Effector memory CD4-positive, alpha-beta T cell (primary cell): ENCODE measurements at regions not wholly inside any gene's neighbourhood (a gene's known extent, or its start where the extent isn't known, plus 50 kb on each side); places are given as distances from the start of the nearest gene placed in this dataset.

ENCODE experiments used
- DNase-seq, 3 donors: peaks; one replicate each; pipeline ENCODE4 v3.0.0-alpha.2; 2020
- H3K27ac ChIP-seq: 2 replicates; pipeline ENCODE4 v1.7.0; 2013; ENCODE audit warnings: mild to moderate bottlenecking, low read length, moderate library complexity; ENCODE audit not compliant: insufficient read depth, poor library complexity, severe bottlenecking
- H3K27me3 ChIP-seq: replicated peaks from 2 replicates; pipeline ENCODE4 v1.7.0; 2013; ENCODE audit warnings: mild to moderate bottlenecking, low read length; ENCODE audit not compliant: insufficient read depth, control insufficient read depth, poor library complexity, severe bottlenecking
- H3K36me3 ChIP-seq: 2 replicates; pipeline ENCODE4 v1.7.0; 2013; ENCODE audit warnings: mild to moderate bottlenecking, low read length, moderate library complexity; ENCODE audit not compliant: control insufficient read depth, insufficient read depth
- H3K4me1 ChIP-seq: 2 replicates; pipeline ENCODE4 v1.7.0; 2013; ENCODE audit warnings: low read length, mild to moderate bottlenecking; ENCODE audit not compliant: control insufficient read depth, insufficient read depth, poor library complexity, severe bottlenecking
- H3K4me3 ChIP-seq: 2 replicates; pipeline ENCODE4 v1.7.0; 2013; ENCODE audit warnings: low read length, low read depth, mild to moderate bottlenecking; ENCODE audit not compliant: insufficient read depth, poor library complexity, severe bottlenecking
- H3K9me3 ChIP-seq: 2 replicates; pipeline ENCODE4 v1.7.0; 2013; ENCODE audit warnings: mild to moderate bottlenecking, low read length, moderate library complexity; ENCODE audit not compliant: control insufficient read depth

DNA sequence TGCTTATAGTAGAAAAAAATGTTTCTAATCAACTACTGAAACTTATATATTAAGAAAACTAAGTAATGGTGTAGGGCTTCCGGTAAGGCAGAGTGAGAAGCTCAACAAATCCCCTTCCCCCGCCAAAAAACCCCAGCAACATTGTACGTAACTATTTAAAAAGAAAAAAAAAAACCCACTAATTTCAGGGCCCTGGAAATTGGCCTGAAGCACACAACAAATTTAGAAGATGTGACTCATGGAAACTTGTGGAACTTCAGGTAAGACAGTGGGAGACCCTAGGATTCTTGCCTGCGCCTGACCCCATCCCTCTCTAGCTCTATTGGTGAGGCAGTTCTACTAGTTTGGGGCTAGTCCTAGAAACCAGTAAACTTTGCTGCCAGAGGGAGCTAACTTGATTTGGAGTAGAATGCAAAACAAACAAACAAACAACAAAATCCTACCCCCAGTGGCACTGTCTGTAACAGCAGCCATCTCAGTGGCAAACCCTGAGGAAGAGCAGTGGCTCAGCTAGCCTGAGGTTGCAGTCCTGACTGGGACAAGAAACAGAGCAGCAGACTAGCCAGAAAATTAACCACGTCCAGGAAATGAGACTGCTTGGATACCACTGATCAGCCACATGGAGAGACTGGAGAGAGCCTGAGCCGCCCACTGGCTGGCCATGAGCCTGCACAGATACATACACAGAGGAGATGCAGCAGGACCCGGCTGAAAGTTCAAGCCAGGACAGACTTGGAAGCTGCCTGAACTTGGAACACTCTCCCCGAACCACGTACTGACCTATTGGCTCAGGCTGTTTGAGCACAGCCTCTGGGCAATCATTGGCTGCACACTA is 135.1 kb downstream of the TBXT start:
- H3K27ac ChIP-seq: no peak overlapping the region
- H3K9me3 ChIP-seq: no peaks in the 10 kb centered on the region
- no peaks in the 10 kb centered on the region for H3K36me3 ChIP-seq
- no peaks in the 10 kb centered on the region for H3K27me3 ChIP-seq
- no peak for DNase-seq
- no peaks in the 10 kb centered on the region for H3K4me1 ChIP-seq
- no peak overlapping the region for H3K4me3 ChIP-seq

DNA sequence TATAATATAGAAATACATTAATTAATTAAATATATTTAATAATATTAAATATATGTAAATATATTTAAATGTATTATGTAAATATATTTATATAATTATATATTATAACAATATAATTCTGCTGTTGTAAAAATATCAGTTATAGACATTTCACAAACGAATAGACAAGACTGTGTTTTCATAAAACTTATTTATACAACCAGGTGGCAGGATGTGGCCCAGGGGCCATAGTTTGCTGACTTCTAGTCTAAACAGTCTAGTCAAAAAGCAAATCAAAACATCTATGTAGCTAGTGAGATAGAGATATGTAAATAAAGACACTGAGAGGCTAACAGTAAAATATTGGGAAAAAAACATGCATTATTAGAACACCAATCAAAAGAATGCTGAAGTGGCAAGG is 136.4 kb downstream of the TBXT start:
- H3K27me3 ChIP-seq: no peaks in the 10 kb centered on the region
- no peak for DNase-seq
- H3K4me3 ChIP-seq: no peak overlapping the region
- no peaks in the 10 kb centered on the region for H3K36me3 ChIP-seq
- H3K9me3 ChIP-seq: no peaks in the 10 kb centered on the region
- no peaks in the 10 kb centered on the region for H3K4me1 ChIP-seq
- no peak overlapping the region for H3K27ac ChIP-seq

DNA sequence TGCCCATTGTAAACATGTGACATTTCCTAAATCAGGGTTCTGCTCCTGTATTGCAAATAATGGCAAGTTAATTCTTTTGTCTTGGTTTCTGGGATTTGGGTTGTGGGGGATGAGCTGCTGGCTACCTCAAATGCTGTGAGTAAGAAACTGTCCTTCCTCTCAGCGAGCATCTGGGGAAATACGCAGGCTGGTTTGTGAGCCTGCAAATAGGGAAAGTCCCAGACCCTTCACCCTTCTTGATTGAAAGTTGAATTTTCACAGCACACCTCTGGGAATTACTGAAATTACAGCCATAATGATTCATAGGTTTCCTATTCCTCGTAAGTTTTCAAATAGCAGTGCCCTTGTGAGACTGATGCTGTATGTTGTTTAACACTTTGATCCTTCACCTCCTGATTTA is 138.1 kb downstream of the TBXT start:
- no peaks in the 10 kb centered on the region for H3K4me1 ChIP-seq
- no peaks in the 10 kb centered on the region for H3K27me3 ChIP-seq
- H3K4me3 ChIP-seq: no peak overlapping the region
- no peak for DNase-seq
- H3K27ac ChIP-seq: no peak overlapping the region
- H3K36me3 ChIP-seq: no peaks in the 10 kb centered on the region
- H3K9me3 ChIP-seq: no peaks in the 10 kb centered on the region

DNA sequence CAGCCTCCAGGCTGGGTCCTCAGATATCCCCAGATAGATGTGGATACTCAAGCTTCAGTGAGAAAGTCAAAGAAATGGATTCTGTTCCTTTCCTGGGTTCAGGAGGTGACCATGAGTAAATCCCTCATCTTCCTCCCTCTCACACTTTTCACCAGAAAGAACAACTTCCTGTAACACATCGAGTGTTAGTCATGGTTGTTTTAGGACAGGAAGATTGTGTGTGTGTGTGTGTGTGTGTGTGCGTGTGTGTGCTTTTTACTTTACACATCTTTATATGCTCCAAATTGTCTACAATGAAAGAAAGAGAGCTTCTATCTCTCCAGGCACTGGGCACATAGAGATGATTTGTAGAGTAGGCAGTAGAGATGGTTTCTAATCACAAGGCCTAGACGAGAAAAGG is 139.9 kb downstream of the TBXT start:
- H3K27ac ChIP-seq: no peak overlapping the region
- no peak for DNase-seq

DNA sequence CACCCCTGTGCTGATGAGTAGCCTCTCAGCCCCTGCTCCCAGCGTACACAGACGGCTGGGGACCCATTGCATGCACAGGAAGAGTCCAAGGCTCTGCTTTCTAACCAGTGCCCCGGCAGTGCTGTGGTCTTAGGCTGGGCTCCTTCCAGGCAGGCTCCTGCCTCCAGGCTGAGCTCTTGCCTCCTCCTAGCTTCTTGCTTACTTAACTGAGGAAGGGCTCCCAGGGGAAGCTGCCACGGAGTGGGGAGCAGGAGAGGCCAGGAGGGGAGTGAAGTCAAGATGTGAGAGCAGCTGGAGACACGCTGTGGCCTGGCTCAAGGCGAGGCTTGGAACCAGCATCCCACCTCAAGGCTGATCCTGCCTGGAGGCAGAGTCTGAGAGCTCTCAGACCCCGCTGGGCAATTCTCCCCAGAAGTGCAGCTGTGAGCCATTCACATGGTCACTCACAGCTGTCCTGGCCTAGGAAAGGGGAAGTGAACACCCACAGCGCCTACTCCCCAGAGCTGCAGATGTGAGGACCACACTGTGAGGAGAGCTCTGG is 141.0 kb downstream of the TBXT start:
- H3K27me3 ChIP-seq: no peaks in the 10 kb centered on the region
- no peaks in the 10 kb centered on the region for H3K4me1 ChIP-seq
- no peak overlapping the region for H3K27ac ChIP-seq
- no peaks in the 10 kb centered on the region for H3K9me3 ChIP-seq
- no peaks in the 10 kb centered on the region for H3K36me3 ChIP-seq
- DNase-seq: no peak
- no peak overlapping the region for H3K4me3 ChIP-seq

More for the DNA sequence above, 139.9 kb downstream of the TBXT start:
- Histone ChIP-seq H3K9me3 (no peaks in the 10 kb centered on the region), H3K27me3 (no peaks in the 10 kb centered on the region), H3K4me3 (no peak overlapping the region), H3K36me3 (no peaks in the 10 kb centered on the region), H3K4me1 (no peaks in the 10 kb centered on the region)

DNA sequence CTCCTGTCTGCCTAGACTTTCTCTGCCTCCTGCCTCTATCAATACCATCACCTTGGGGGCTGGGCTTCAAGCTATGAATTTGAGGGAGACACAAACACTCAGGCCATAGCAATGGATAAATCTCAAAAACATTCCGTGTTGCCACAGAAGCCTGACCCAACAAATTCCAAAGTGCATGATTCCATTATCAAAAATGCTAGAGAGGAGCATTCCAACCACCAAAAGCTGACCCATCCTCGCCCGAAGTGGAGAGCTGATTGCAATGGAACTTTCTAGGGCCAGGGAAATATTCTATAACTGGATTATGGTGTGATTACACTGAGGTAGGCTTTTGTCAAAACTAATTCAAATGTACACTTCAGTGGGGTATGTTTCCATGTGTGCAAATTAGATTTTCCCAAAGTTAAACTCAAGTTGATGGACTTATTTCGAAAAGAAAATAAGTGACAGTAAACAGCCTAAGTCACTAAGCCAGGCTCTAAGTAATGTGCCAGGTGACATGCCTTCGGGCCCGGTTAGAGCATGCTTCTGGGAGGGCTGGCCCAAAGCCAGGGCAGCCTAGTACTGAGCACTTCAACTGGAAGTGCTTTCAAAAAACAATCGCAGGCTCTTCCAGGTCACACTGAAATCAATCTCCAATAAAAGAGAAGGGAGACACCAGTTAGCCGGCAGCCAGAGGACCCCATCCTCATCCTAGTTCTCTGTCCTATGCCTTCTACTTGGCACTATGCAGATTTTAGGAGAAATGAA is 142.3 kb downstream of the TBXT start:
- H3K4me3 ChIP-seq: no peak overlapping the region
- no peaks in the 10 kb centered on the region for H3K4me1 ChIP-seq
- H3K27me3 ChIP-seq: no peaks in the 10 kb centered on the region
- no peak overlapping the region for H3K27ac ChIP-seq
- H3K9me3 ChIP-seq: no peaks in the 10 kb centered on the region
- no peak for DNase-seq
- H3K36me3 ChIP-seq: no peaks in the 10 kb centered on the region

DNA sequence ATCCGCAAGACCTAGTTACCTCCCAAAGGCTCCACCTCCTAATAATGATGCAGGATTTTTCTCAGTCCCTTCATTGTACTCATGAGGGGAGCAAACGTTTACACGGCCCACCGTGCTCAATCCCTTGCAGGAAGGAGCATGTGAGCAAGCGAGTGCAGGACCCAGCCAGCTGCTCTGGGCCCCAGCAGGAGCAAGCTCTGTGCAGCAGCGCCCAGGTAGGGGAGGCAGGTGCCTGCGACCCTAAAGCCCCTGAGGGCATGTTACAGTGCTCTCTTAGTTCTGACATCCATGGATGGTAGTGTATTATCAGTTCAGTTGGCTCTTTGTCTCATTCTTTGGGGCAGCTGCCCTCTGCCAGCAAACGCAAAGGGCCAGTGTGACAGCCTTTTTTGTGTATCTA is 143.4 kb downstream of the TBXT start:
- Histone ChIP-seq H3K36me3 (no peaks in the 10 kb centered on the region), H3K9me3 (no peaks in the 10 kb centered on the region)

DNA sequence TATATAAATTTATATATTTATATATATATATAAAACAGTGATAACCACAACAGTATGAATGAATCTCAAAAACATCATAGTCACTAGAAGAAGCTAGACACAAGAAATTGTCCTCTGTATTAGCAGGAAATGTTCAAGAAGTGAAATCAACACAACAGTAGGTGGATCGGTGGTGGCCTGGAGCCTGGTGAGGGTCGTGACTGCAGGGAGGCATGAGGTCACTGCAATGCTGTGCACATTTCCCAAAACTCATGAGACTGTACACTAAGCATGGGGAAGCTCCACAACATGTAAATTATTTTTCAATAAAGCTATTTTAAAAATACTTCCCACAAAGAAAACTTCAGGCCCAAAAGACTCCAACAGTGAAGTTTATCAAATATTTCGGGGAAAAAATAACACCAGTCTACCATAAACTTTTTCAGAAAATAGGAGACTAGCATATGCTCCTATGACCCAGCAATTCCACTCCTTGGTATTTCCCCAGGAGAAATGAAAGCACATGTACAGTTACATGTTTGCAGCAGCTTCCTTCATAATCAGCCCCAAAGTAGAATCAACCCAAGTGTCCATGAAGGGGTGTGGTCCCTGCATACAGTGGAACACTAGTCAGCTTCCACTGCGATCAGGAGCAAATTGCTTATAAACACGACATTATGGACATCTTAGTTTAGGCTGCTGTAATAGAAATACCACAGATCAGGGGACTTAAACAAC is 144.2 kb downstream of the TBXT start:
- Histone ChIP-seq H3K27me3 (no peaks in the 10 kb centered on the region), H3K4me3 (no peak overlapping the region), H3K36me3 (no peaks in the 10 kb centered on the region), H3K9me3 (no peaks in the 10 kb centered on the region), H3K4me1 (no peaks in the 10 kb centered on the region), H3K27ac (no peak overlapping the region)
- no peak for DNase-seq

More for the DNA sequence above, 143.4 kb downstream of the TBXT start:
- H3K4me1 ChIP-seq: no peaks in the 10 kb centered on the region
- DNase-seq: no peak
- no peaks in the 10 kb centered on the region for H3K27me3 ChIP-seq
- H3K4me3 ChIP-seq: no peak overlapping the region
- no peak overlapping the region for H3K27ac ChIP-seq

DNA sequence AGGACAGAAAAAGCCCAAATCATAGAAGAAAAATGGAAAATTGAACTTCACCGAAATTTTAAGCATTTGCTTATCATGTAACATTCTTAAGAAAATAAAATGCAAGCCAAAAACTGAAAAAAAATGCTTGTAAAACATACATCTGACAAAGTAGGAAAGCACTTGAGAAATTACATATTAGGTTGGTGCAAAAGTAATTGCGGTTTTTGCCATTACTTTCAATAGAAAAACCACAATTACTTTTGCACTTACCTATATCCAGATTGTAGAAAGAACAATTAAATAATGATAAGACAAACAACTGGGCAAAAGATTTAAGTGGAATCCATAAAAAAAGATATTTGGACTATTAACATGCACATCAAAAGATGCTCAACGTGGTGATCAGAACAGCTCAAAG is 146.2 kb downstream of the TBXT start:
- Histone ChIP-seq H3K9me3 (no peaks in the 10 kb centered on the region), H3K4me3 (no peak overlapping the region), H3K4me1 (no peaks in the 10 kb centered on the region), H3K27ac (no peak overlapping the region), H3K27me3 (no peaks in the 10 kb centered on the region), H3K36me3 (no peaks in the 10 kb centered on the region)
- DNase-seq: no peak
